HEK293T (cell line): ENCODE measurements at regions not wholly inside any gene's neighbourhood (a gene's known extent, or its start where the extent isn't known, plus 50 kb on each side); places are given as distances from the start of the nearest gene placed in this dataset.
"Not testable (repeated sequence)": the region's sequence is repeated elsewhere in the genome, so short reads cannot be mapped to it uniquely, and the experiment has no call there.

Source experiments
- CTCF ChIA-PET: fragments of 350-600 bp; formaldehyde crosslinking; extraction: SDS; loops from one replicate; lab custom pipeline; 2021; ENCODE audit warnings: antibody characterized with exemption, inconsistent platforms; lab: Yijun Ruan, JAX
- POLR2A ChIA-PET: fragments of 350-600 bp; formaldehyde crosslinking; extraction: SDS; loops from one replicate; lab custom pipeline; 2020; ENCODE audit warnings: antibody characterized with exemption, inconsistent platforms; lab: Yijun Ruan, JAX
- DNase-seq: peaks from one replicate; pipeline ENCODE4 v3.0.0; 2012; ENCODE audit warnings: mixed read lengths; ENCODE audit errors: extremely low spot score
- ARNT ChIP-seq: fragments of 450-650 bp; IDR thresholded peaks from 2 replicates; pipeline ENCODE4 v1.6.1; 2017; ENCODE audit warnings: mild to moderate bottlenecking
- BHLHE40 ChIP-seq: fragments of 450-650 bp; IDR thresholded peaks from 2 replicates; pipeline ENCODE4 v1.6.1; 2016; ENCODE audit warnings: mild to moderate bottlenecking, moderate library complexity, borderline replicate concordance
- CTBP1 ChIP-seq: fragments of 450-650 bp; IDR thresholded peaks from 2 replicates; pipeline ENCODE4 v1.6.1; 2016; ENCODE audit warnings: borderline replicate concordance
- ELF4 ChIP-seq: fragments of 450-650 bp; IDR thresholded peaks from 2 replicates; pipeline ENCODE4 v1.6.1; 2017; ENCODE audit warnings: antibody characterized with exemption
- FOXA1 ChIP-seq: fragments of 450-650 bp; IDR thresholded peaks from 2 replicates; pipeline ENCODE4 v1.6.1; 2016; ENCODE audit warnings: mild to moderate bottlenecking
- FOXK2 ChIP-seq: fragments of 450-650 bp; IDR thresholded peaks from 2 replicates; pipeline ENCODE4 v1.6.1; 2016; ENCODE audit warnings: mild to moderate bottlenecking
- FOXM1 ChIP-seq: fragments of 450-650 bp; IDR thresholded peaks from 2 replicates; pipeline ENCODE4 v1.6.1; 2017; ENCODE audit warnings: mild to moderate bottlenecking, borderline replicate concordance
- HDGF ChIP-seq: fragments of 450-650 bp; IDR thresholded peaks from 2 replicates; pipeline ENCODE4 v1.6.1; 2017; ENCODE audit warnings: antibody characterized with exemption, borderline replicate concordance
- L3MBTL2 ChIP-seq: fragments of 450-650 bp; conservative IDR thresholded peaks from 2 replicates; pipeline ENCODE4 v1.6.1; 2016; ENCODE audit warnings: mild to moderate bottlenecking
- LEF1 ChIP-seq: fragments of 450-650 bp; IDR thresholded peaks from 2 replicates; pipeline ENCODE4 v1.6.1; 2017; ENCODE audit warnings: mild to moderate bottlenecking, borderline replicate concordance
- NFRKB ChIP-seq: fragments of 450-650 bp; IDR thresholded peaks from 2 replicates; pipeline ENCODE4 v1.6.1; 2016; ENCODE audit warnings: mild to moderate bottlenecking, moderate library complexity
- SP1 ChIP-seq: fragments of 450-650 bp; IDR thresholded peaks from 2 replicates; pipeline ENCODE4 v1.6.1; 2017
- SUZ12 ChIP-seq: fragments of 450-650 bp; IDR thresholded peaks from 2 replicates; pipeline ENCODE4 v1.6.1; 2016; ENCODE audit warnings: mild to moderate bottlenecking
- TARDBP ChIP-seq: fragments of 450-650 bp; IDR thresholded peaks from 2 replicates; pipeline ENCODE4 v1.6.1; 2016
- ZNF384 ChIP-seq: fragments of 450-650 bp; IDR thresholded peaks from 2 replicates; pipeline ENCODE4 v1.6.1; 2016
- TF ChIP-seq, protein P1 (sequence below): fragments of 450-650 bp; IDR thresholded peaks from 2 replicates; pipeline ENCODE4 v1.6.1; 2016

DNA sequence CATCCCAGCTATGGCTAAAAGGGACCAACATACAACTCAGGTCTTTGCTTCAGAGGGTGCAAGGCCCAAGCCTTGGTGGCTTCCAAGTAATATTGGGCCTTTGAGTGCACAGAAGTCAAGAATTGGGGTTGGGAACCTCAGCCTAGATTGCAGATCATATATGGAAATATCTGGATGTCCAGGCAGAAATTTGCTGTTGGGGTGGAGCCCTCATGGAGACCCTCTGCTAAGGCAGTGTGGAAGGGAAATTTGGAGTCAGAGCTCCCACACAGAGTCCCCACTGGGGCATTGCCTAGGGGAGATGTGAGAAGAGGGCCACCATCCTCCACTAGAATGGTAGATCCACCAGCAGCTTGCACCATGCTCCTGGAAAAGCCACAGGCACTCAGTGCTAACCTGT lies 123.5 kb downstream of the PRL start:
- ChIA-PET CTCF (interaction anchor here (0.6 kb wide), 1 partner anchor 366 kb away, joined by 4 read pairs; no protein-coding TSS in a partner anchor), POLR2A (no interaction called here)
- no peak for DNase-seq
- TF ChIP-seq SUZ12 (no peak), FOXK2 (no peak), BHLHE40 (no peak), NFRKB (no peak), FOXA1 (no peak), ZNF384 (no peak), FOXM1 (no peak)
- TF ChIP-seq, protein P1, sequence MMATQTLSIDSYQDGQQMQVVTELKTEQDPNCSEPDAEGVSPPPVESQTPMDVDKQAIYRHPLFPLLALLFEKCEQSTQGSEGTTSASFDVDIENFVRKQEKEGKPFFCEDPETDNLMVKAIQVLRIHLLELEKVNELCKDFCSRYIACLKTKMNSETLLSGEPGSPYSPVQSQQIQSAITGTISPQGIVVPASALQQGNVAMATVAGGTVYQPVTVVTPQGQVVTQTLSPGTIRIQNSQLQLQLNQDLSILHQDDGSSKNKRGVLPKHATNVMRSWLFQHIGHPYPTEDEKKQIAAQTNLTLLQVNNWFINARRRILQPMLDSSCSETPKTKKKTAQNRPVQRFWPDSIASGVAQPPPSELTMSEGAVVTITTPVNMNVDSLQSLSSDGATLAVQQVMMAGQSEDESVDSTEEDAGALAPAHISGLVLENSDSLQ: no peak

DNA sequence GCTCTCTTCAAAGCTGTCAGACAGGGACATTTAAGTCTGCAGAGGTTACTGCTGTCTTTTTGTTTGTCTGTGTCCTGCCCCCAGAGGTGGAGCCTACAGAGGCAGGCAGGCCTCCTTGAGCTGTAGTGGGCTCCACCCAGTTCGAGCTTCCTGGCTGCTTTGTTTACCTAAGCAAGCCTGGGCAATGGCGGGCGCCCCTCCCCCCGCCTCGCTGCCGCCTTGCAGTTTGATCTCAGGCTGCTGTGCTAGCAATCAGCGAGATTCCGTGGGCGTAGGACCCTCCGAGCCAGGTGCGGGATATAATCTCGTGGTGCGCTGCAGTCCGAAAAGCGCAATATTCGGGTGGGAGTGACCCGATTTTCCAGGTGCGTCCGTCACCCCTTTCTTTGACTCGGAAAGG lies 116.6 kb downstream of the PRL start:
- DNase-seq, POLR2A ChIA-PET, CTCF ChIA-PET: not testable (repeated sequence)

DNA sequence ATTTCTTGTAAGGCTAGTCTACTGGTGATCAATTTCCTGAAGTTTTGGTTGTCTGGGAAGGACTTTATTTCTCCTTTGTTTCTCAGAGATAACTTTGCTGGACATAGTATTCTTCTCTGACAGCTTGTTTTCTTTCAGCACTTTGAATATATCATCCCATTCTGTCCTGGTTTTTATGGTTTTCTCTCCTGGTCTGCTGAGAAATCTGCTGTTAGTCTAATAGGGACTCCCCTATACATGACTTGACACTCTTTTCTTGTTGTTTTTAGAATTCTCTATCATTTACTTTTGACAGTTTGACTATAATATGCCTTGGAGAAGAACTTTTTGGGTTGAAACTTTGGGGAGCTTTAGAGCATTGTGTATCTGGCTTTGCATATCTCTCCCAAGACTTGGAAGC lies 112.5 kb downstream of the PRL start:
- ChIA-PET POLR2A (no interaction called here), CTCF (no interaction called here)
- no peak for DNase-seq
- TF ChIP-seq HDGF: no peak
- TF ChIP-seq SP1: no peak
- no peak for TF ChIP-seq ELF4
- no peak for TF ChIP-seq LEF1
- no peak for TF ChIP-seq FOXA1
- TF ChIP-seq CTBP1: no peak

DNA sequence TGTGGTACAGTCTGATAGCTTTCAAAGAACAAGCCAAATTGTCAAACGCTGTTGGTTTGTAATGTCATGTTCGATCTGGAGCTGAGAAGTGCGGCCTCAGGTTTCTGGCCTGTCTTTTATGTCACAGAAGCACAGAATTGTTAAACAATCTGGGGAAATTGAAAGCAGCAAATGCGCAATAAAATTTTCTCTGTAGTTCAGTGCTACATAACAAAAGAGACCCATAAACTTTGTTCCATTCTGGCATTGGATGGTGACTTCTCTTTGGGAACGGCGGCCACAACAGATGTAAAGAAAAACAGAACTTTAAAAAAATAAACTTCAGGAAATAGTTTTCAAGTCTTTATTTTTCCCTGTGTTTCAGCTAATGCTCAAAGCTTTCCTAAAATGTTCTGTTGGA lies 106.9 kb downstream of the PRL start:
- TF ChIP-seq LEF1 (no peak), BHLHE40 (no peak), HDGF (no peak), FOXA1 (no peak), SP1 (no peak), ARNT (no peak), FOXK2 (no peak), FOXM1 (no peak), NFRKB (no peak), CTBP1 (no peak), L3MBTL2 (no peak), SUZ12 (no peak), TARDBP (no peak), ZNF384 (no peak)
- TF ChIP-seq, protein P1: no peak
- ChIA-PET POLR2A (no interaction called here), CTCF (no interaction called here)
- no peak for DNase-seq

DNA sequence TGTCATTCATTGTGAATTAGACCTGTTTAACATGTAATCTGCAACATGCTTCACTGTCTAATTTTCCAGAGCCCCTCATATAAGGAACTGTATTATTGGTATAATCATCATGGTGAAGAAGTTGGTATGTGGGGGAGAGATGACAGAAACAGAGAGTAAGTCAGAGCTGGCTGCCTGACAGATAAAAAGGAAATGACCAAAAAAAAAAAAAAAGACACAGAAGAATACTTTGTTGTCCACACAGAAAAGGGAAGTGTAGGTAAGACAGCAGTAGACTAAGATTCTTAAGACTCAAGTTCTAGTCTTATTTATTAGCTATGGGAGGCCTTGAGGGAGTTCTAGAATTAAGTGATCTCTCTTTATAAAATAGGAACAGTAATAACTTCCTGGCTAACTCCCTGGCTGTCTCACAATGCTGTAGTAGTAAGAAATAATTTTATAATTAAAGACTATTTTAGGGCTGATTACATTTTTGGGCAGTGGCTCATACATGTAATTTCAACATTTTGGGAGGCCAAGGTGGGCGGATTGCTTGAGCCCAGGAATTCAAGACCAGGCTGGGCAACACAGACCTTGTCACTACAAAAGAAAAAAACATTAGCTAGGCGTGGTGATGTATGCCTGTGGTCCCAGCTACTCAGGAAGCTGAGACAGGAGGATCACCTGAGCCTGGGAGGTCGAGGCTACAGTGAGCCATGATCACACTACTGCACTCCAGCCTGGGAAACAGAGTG lies 102.5 kb downstream of the PRL start:
- POLR2A ChIA-PET: no interaction called here
- CTCF ChIA-PET: no interaction called here
- no peak for TF ChIP-seq L3MBTL2
- no peak for TF ChIP-seq BHLHE40
- no peak for TF ChIP-seq HDGF
- no peak for TF ChIP-seq NFRKB
- no peak for TF ChIP-seq ARNT
- TF ChIP-seq FOXM1: no peak
- TF ChIP-seq TARDBP: no peak
- no peak for TF ChIP-seq ELF4
- no peak for TF ChIP-seq FOXA1
- TF ChIP-seq, protein P1: no peak
- TF ChIP-seq FOXK2: no peak
- no peak for TF ChIP-seq CTBP1
- no peak for TF ChIP-seq SP1
- no peak for TF ChIP-seq LEF1
- DNase-seq: no peak

DNA sequence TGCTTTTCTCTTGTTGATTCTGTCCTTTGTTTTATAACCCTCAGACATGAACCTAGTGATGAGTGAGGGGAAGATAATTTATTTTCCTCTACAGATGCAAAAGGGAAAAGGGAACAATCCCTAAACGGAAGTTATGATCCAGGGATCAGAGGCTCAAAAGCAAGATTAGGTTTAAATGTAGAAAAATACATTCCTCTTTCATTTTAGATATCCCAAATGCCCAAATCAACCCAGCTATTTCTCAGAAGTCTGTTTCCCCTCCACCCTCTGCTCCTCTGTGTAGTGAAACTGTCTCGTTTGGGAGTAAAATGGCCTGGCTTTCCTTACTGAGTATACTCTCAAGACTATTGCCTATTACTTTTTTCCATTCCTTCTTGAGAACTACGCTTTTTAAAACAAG lies 97.1 kb downstream of the PRL start:
- POLR2A ChIA-PET: no interaction called here
- DNase-seq: no peak
- CTCF ChIA-PET: no interaction called here
- TF ChIP-seq ZNF384 (no peak), LEF1 (no peak), TARDBP (no peak), FOXM1 (no peak)

DNA sequence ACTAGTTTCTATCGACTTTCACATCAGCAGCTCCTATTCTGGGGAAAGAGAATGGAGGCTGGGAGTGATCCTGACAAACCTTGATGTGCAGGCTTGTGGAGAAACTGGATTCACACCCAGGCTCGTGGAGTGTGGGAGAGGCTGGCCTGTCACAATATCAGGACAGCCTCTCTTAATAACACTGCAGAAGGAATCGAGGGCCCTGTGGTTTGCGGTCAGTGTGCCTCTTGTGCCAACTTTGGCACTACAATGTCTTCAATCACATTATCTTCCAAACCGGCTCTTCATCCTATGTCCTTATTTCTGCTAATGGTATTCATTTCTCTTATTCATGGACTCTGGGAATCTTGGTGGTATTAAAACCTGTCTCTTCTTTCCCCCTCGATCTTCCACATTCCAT lies 92.7 kb downstream of the PRL start:
- no peak for TF ChIP-seq SUZ12
- no peak for TF ChIP-seq HDGF
- CTCF ChIA-PET: no interaction called here
- DNase-seq: no peak
- POLR2A ChIA-PET: no interaction called here
